ENCODE measurements at regions not wholly inside any gene's neighbourhood (a gene's known extent, or its start where the extent isn't known, plus 50 kb on each side); places are given as distances from the start of the nearest gene placed in this dataset.

DNA sequence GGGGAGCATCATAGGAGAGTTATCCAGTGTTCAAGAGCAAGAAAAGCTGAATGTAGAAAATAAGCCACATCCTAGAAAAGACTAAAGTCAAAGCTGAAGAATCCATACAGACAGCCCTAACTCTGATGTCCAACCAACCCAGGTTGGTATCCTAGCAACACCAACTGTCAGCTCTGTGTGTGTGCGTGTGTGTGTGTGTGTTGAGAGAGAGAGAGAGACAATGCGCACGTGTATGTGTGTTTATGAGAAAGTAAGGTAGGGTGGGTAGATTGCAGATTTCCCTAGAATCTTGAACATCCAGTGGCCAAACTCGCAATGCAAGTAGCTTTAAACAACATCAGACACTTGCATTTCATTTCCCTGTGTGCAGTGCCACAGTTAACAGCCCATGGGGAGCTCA, 274.9 kb downstream of the FAM181B start:
- TF ChIP-seq, protein P1, sequence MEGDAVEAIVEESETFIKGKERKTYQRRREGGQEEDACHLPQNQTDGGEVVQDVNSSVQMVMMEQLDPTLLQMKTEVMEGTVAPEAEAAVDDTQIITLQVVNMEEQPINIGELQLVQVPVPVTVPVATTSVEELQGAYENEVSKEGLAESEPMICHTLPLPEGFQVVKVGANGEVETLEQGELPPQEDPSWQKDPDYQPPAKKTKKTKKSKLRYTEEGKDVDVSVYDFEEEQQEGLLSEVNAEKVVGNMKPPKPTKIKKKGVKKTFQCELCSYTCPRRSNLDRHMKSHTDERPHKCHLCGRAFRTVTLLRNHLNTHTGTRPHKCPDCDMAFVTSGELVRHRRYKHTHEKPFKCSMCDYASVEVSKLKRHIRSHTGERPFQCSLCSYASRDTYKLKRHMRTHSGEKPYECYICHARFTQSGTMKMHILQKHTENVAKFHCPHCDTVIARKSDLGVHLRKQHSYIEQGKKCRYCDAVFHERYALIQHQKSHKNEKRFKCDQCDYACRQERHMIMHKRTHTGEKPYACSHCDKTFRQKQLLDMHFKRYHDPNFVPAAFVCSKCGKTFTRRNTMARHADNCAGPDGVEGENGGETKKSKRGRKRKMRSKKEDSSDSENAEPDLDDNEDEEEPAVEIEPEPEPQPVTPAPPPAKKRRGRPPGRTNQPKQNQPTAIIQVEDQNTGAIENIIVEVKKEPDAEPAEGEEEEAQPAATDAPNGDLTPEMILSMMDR (IDR thresholded peaks at IDR 0.05; ENCODE audit: control extremely low read depth in 1 of 3, insufficient read depth in 1 of 3, low read depth in 1 of 3, low read length in 3 of 3): no peak
- no peak for TF ChIP-seq YY1 (IDR thresholded peaks at IDR 0.05; ENCODE audit: low read depth, low read length)
- no peak for TF ChIP-seq TCF12 (IDR thresholded peaks at IDR 0.05; ENCODE audit: low read depth, low read length)
- no peak for TF ChIP-seq RFX5 (IDR thresholded peaks at IDR 0.05; ENCODE audit: borderline replicate concordance, low read depth, low read length)
- no peak for TF ChIP-seq RNF2 (IDR thresholded peaks at IDR 0.05; ENCODE audit: borderline replicate concordance, low read depth, low read length, missing control alignments, poor library complexity, severe bottlenecking)

Data from H1 (cell line).